ENCODE measurements at regions not wholly inside any gene's neighbourhood (a gene's known extent, or its start where the extent isn't known, plus 50 kb on each side); places are given as distances from the start of the nearest gene placed in this dataset.

DNA sequence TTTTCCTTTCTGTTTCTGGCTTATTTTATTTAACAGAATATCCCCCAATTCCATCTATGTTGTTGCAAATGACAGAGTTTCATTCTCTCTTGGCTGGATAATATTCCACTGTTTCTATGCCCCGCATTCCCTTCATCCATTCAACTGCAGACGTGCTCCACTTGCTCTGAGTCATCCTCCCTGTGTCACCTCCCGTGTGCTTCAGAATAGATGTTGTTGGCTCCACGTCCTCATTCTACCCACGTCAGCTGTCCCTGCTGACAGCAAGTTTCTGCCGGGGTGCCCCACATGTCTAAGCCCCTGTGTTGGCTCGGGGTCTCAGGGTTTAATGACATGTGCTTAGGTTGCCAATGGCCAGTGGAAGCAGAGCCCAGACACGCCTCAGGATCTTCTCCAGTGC, 1041.0 kb downstream of the UQCRFS1 start:
- CTCF ChIA-PET = interaction anchor here (0.7 kb wide), 1 partner anchor 35 kb away, joined by 3 read pairs; no protein-coding TSS in a partner anchor
- ATAC-seq (no peak), FAIRE-seq (no peak), DNase-seq (ENCODE audit: low read depth in 1 of 2, low spot score in 1 of 2) (no peak)
- TF ChIP-seq NR3C1 (IDR thresholded peaks at IDR 0.05) = no peak
- TF ChIP-seq EHMT2 (IDR thresholded peaks at IDR 0.05; ENCODE audit: low read depth) = no peak
- TF ChIP-seq MAZ (IDR thresholded peaks at IDR 0.05; ENCODE audit: borderline replicate concordance, low read depth, low read length) = no peak
- TF ChIP-seq TP53 (CRISPR knock-in tag; IDR thresholded peaks at IDR 0.05) = no peak
- TF ChIP-seq, protein P1, sequence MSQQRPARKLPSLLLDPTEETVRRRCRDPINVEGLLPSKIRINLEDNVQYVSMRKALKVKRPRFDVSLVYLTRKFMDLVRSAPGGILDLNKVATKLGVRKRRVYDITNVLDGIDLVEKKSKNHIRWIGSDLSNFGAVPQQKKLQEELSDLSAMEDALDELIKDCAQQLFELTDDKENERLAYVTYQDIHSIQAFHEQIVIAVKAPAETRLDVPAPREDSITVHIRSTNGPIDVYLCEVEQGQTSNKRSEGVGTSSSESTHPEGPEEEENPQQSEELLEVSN (IDR thresholded peaks at IDR 0.05; ENCODE audit: borderline replicate concordance, low read depth) = no peak
- TF ChIP-seq, protein P2, sequence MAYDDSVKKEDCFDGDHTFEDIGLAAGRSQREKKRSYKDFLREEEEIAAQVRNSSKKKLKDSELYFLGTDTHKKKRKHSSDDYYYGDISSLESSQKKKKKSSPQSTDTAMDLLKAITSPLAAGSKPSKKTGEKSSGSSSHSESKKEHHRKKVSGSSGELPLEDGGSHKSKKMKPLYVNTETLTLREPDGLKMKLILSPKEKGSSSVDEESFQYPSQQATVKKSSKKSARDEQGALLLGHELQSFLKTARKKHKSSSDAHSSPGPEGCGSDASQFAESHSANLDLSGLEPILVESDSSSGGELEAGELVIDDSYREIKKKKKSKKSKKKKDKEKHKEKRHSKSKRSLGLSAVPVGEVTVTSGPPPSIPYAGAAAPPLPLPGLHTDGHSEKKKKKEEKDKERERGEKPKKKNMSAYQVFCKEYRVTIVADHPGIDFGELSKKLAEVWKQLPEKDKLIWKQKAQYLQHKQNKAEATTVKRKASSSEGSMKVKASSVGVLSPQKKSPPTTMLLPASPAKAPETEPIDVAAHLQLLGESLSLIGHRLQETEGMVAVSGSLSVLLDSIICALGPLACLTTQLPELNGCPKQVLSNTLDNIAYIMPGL (CRISPR knock-in tag; IDR thresholded peaks at IDR 0.05; ENCODE audit: borderline replicate concordance) = no peak
- no peak for TF ChIP-seq RCOR1 (IDR thresholded peaks at IDR 0.05; ENCODE audit: low read depth, low read length)
- no peak for TF ChIP-seq CBX8 (IDR thresholded peaks at IDR 0.05)
- TF ChIP-seq EHF (CRISPR knock-in tag; IDR thresholded peaks at IDR 0.05) = no peak
- WGBS (ENCODE audit: missing lambda C conversion rate) = 7% methylated on average over 8 of the region's 8 CpGs
- H3K4me3 ChIP-seq = no peak overlapping the region
- H3K4me1 ChIP-seq = no peaks in the 10 kb centered on the region
- POLR2A ChIA-PET = no interaction called here
- H3K27ac ChIP-seq = no peak overlapping the region
- no peak overlapping the region for H3K4me2 ChIP-seq
- H3K9me3 ChIP-seq = peaks cover 40% of the 10 kb centered on the region

DNA sequence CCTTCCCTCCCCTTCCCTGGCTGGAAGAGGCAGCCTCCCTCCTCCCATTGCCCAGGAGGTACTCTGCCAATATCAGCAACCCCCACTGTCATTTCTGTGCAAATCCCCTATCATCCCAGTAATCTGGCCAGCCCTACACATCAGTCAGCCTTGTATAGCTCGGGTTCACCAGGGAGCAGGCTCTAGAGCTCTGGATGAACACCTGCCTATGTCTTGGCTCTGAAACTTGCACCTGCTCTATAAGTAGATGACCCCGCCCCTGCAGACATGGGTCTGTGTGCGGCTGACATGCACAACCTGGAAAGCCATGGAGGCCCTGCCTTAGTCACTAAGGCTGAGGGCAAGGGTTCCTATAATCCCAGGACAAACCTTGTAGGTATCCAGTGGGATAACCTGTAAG, 1042.9 kb downstream of the UQCRFS1 start:
- ATAC-seq (no peak), DNase-seq (ENCODE audit: low read depth in 1 of 2, low spot score in 1 of 2) (no peak), FAIRE-seq (no peak)
- H3K9me3 ChIP-seq = peaks cover 21% of the 10 kb centered on the region
- CTCF ChIA-PET = no interaction called here
- no peak overlapping the region for H3K27ac ChIP-seq
- no peak overlapping the region for H3K4me2 ChIP-seq
- TF ChIP-seq ESRRA (IDR thresholded peaks at IDR 0.05; ENCODE audit: borderline replicate concordance, low read length) (no peak), NFE2L2 (conservative IDR thresholded peaks at IDR 0.05; ENCODE audit: low read length) (no peak), KDM5A (IDR thresholded peaks at IDR 0.05) (no peak), ZFP36 (IDR thresholded peaks at IDR 0.05; ENCODE audit: borderline replicate concordance, partially characterized antibody) (no peak), JUN (IDR thresholded peaks at IDR 0.05) (no peak), KDM1A (IDR thresholded peaks at IDR 0.05; ENCODE audit: low read depth) (no peak), EHF (CRISPR knock-in tag; IDR thresholded peaks at IDR 0.05) (no peak), TP53 (CRISPR knock-in tag; IDR thresholded peaks at IDR 0.05) (no peak), ZSCAN20 (CRISPR knock-in tag; IDR thresholded peaks at IDR 0.05) (no peak), HOXB13 (CRISPR knock-in tag; IDR thresholded peaks at IDR 0.05; ENCODE audit: low read depth) (no peak), HDAC2 (IDR thresholded peaks at IDR 0.05) (no peak), CBX2 (IDR thresholded peaks at IDR 0.05; ENCODE audit: borderline replicate concordance, low read depth) (no peak), RARB (CRISPR knock-in tag; IDR thresholded peaks at IDR 0.05) (no peak), ZC3H11A (IDR thresholded peaks at IDR 0.05) (no peak)
- TF ChIP-seq, protein P3, sequence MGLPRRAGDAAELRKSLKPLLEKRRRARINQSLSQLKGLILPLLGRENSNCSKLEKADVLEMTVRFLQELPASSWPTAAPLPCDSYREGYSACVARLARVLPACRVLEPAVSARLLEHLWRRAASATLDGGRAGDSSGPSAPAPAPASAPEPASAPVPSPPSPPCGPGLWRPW (IDR thresholded peaks at IDR 0.05) = no peak
- TF ChIP-seq, protein P1 (IDR thresholded peaks at IDR 0.05; ENCODE audit: borderline replicate concordance, low read depth) = no peak
- no peak overlapping the region for H3K4me3 ChIP-seq
- 7% methylated on average over 3 of the region's 3 CpGs for WGBS (ENCODE audit: missing lambda C conversion rate)
- POLR2A ChIA-PET = no interaction called here
- no peaks in the 10 kb centered on the region for H3K4me1 ChIP-seq

Measured in A549 (cell line).